ENCODE measurements at regions not wholly inside any gene's neighbourhood (a gene's known extent, or its start where the extent isn't known, plus 50 kb on each side); places are given as distances from the start of the nearest gene placed in this dataset.

DNA sequence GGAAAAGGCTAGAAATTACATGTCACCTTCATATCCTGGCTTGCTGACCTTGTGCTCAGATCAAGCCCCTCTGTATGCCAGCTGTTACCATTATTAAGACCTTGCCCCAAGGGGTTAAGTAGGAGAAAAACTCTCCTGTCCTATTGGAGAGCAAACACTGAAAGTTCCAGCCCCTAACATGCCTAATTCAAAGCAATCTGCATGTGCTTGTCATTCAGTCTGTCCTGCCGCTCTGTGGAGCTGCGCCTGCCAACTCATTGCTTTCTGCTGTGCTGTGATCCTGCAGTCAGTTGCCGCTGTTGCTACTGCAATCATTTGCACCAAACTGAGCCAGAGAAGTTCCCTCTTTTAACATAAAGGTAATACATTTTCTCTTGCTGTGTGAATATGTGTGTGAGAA is 113.4 kb downstream of the DISP1 start (continued):
- TF ChIP-seq ZNF354C (tag by site-specific recombination; IDR thresholded peaks at IDR 0.05; ENCODE audit: borderline replicate concordance, low read depth) (no peak), KLF7 (tag by site-specific recombination; IDR thresholded peaks at IDR 0.05; ENCODE audit: borderline replicate concordance) (no peak), ZFHX2 (tag by site-specific recombination; conservative IDR thresholded peaks at IDR 0.05) (no peak), ZXDB (tag by site-specific recombination; IDR thresholded peaks at IDR 0.05) (no peak), ZFP41 (tag by site-specific recombination; IDR thresholded peaks at IDR 0.05; ENCODE audit: borderline replicate concordance) (no peak), ZBTB26 (tag by site-specific recombination; optimal IDR thresholded peaks at IDR 0.05) (no peak), ZNF518A (tag by site-specific recombination; conservative IDR thresholded peaks at IDR 0.05; ENCODE audit: low read depth) (no peak), PRDM1 (tag by site-specific recombination; IDR thresholded peaks at IDR 0.05) (no peak), SCRT1 (tag by site-specific recombination; IDR thresholded peaks at IDR 0.05; ENCODE audit: borderline replicate concordance) (no peak), ZNF548 (tag by site-specific recombination; IDR thresholded peaks at IDR 0.05) (no peak), ZNF664 (tag by site-specific recombination; IDR thresholded peaks at IDR 0.05) (no peak), ZNF214 (tag by site-specific recombination; IDR thresholded peaks at IDR 0.05; ENCODE audit: borderline replicate concordance) (no peak), YY2 (tag by site-specific recombination; IDR thresholded peaks at IDR 0.05) (no peak), ZNF571 (tag by site-specific recombination; IDR thresholded peaks at IDR 0.05) (no peak), ZNF48 (tag by site-specific recombination; IDR thresholded peaks at IDR 0.05) (no peak), ZSCAN5A (tag by site-specific recombination; IDR thresholded peaks at IDR 0.05) (no peak), ZNF302 (tag by site-specific recombination; IDR thresholded peaks at IDR 0.05; ENCODE audit: low read depth) (no peak), HOXD13 (CRISPR knock-in tag; IDR thresholded peaks at IDR 0.05; ENCODE audit: borderline replicate concordance) (no peak), ZNF791 (tag by site-specific recombination; IDR thresholded peaks at IDR 0.05) (no peak), ZNF146 (tag by site-specific recombination; IDR thresholded peaks at IDR 0.05) (no peak), ZNF140 (tag by site-specific recombination; IDR thresholded peaks at IDR 0.05) (no peak), OVOL3 (tag by site-specific recombination; IDR thresholded peaks at IDR 0.05) (no peak), ZNF792 (tag by site-specific recombination; IDR thresholded peaks at IDR 0.05) (no peak), YY1 (tag by site-specific recombination; IDR thresholded peaks at IDR 0.05) (no peak)
- TF ChIP-seq, protein P1, sequence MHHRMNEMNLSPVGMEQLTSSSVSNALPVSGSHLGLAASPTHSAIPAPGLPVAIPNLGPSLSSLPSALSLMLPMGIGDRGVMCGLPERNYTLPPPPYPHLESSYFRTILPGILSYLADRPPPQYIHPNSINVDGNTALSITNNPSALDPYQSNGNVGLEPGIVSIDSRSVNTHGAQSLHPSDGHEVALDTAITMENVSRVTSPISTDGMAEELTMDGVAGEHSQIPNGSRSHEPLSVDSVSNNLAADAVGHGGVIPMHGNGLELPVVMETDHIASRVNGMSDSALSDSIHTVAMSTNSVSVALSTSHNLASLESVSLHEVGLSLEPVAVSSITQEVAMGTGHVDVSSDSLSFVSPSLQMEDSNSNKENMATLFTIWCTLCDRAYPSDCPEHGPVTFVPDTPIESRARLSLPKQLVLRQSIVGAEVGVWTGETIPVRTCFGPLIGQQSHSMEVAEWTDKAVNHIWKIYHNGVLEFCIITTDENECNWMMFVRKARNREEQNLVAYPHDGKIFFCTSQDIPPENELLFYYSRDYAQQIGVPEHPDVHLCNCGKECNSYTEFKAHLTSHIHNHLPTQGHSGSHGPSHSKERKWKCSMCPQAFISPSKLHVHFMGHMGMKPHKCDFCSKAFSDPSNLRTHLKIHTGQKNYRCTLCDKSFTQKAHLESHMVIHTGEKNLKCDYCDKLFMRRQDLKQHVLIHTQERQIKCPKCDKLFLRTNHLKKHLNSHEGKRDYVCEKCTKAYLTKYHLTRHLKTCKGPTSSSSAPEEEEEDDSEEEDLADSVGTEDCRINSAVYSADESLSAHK (tag by site-specific recombination; IDR thresholded peaks at IDR 0.05): no peak
- TF ChIP-seq, protein P2, sequence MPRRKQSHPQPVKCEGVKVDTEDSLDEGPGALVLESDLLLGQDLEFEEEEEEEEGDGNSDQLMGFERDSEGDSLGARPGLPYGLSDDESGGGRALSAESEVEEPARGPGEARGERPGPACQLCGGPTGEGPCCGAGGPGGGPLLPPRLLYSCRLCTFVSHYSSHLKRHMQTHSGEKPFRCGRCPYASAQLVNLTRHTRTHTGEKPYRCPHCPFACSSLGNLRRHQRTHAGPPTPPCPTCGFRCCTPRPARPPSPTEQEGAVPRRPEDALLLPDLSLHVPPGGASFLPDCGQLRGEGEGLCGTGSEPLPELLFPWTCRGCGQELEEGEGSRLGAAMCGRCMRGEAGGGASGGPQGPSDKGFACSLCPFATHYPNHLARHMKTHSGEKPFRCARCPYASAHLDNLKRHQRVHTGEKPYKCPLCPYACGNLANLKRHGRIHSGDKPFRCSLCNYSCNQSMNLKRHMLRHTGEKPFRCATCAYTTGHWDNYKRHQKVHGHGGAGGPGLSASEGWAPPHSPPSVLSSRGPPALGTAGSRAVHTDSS (tag by site-specific recombination; IDR thresholded peaks at IDR 0.05): no peak
- TF ChIP-seq, protein P3, sequence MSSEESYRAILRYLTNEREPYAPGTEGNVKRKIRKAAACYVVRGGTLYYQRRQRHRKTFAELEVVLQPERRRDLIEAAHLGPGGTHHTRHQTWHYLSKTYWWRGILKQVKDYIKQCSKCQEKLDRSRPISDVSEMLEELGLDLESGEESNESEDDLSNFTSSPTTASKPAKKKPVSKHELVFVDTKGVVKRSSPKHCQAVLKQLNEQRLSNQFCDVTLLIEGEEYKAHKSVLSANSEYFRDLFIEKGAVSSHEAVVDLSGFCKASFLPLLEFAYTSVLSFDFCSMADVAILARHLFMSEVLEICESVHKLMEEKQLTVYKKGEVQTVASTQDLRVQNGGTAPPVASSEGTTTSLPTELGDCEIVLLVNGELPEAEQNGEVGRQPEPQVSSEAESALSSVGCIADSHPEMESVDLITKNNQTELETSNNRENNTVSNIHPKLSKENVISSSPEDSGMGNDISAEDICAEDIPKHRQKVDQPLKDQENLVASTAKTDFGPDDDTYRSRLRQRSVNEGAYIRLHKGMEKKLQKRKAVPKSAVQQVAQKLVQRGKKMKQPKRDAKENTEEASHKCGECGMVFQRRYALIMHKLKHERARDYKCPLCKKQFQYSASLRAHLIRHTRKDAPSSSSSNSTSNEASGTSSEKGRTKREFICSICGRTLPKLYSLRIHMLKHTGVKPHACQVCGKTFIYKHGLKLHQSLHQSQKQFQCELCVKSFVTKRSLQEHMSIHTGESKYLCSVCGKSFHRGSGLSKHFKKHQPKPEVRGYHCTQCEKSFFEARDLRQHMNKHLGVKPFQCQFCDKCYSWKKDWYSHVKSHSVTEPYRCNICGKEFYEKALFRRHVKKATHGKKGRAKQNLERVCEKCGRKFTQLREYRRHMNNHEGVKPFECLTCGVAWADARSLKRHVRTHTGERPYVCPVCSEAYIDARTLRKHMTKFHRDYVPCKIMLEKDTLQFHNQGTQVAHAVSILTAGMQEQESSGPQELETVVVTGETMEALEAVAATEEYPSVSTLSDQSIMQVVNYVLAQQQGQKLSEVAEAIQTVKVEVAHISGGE (tag by site-specific recombination; conservative IDR thresholded peaks at IDR 0.05; ENCODE audit: low read depth): no peak
